ENCODE measurements at regions not wholly inside any gene's neighbourhood (a gene's known extent, or its start where the extent isn't known, plus 50 kb on each side); places are given as distances from the start of the nearest gene placed in this dataset.

GRCh38 chr5:51944500-51945125 lies 561.4 kb downstream of the ISL1 start:
- H3K9me3 ChIP-seq (ENCODE audit: control insufficient read depth, low read length), result peaks cover 12% of the 10 kb centered on the region
- no peak for DNase-seq (ENCODE audit: low read depth)
- no peak overlapping the region for H3K9ac ChIP-seq (ENCODE audit: low read length)
- H3K4me3 ChIP-seq (ENCODE audit: low read length), result no peak overlapping the region
- no peaks in the 10 kb centered on the region for H3K4me1 ChIP-seq (ENCODE audit: control insufficient read depth, insufficient read depth, low read length)
- H3K36me3 ChIP-seq (ENCODE audit: control insufficient read depth, insufficient read depth, low read length, severe bottlenecking), result no peaks in the 10 kb centered on the region
- H3K27me3 ChIP-seq (replicated peaks; ENCODE audit: control insufficient read depth, insufficient read depth, low read length), result no peaks in the 10 kb centered on the region

GRCh38 chr5:51958473-51958872 lies 575.2 kb downstream of the ISL1 start:
- Histone ChIP-seq H3K36me3 (ENCODE audit: control insufficient read depth, insufficient read depth, low read length, severe bottlenecking) (no peaks in the 10 kb centered on the region), H3K27me3 (replicated peaks; ENCODE audit: control insufficient read depth, insufficient read depth, low read length) (no peaks in the 10 kb centered on the region), H3K9ac (ENCODE audit: low read length) (no peak overlapping the region), H3K9me3 (ENCODE audit: control insufficient read depth, low read length) (no peaks in the 10 kb centered on the region), H3K4me1 (ENCODE audit: control insufficient read depth, insufficient read depth, low read length) (peaks cover 4% of the 10 kb centered on the region), H3K4me3 (ENCODE audit: low read length) (no peak overlapping the region)
- DNase-seq (ENCODE audit: low read depth), result no peak

GRCh38 chr5:51960617-51961121 lies 577.4 kb downstream of the ISL1 start:
- no peak for DNase-seq (ENCODE audit: low read depth)
- Histone ChIP-seq H3K9me3 (ENCODE audit: control insufficient read depth, low read length) (no peaks in the 10 kb centered on the region), H3K36me3 (ENCODE audit: control insufficient read depth, insufficient read depth, low read length, severe bottlenecking) (no peaks in the 10 kb centered on the region), H3K4me3 (ENCODE audit: low read length) (no peak overlapping the region), H3K27me3 (replicated peaks; ENCODE audit: control insufficient read depth, insufficient read depth, low read length) (no peaks in the 10 kb centered on the region), H3K4me1 (ENCODE audit: control insufficient read depth, insufficient read depth, low read length) (peaks cover 4% of the 10 kb centered on the region), H3K9ac (ENCODE audit: low read length) (no peak overlapping the region)

GRCh38 chr5:51961154-51961562 lies 577.9 kb downstream of the ISL1 start:
- Histone ChIP-seq H3K36me3 (ENCODE audit: control insufficient read depth, insufficient read depth, low read length, severe bottlenecking) (no peaks in the 10 kb centered on the region), H3K4me1 (ENCODE audit: control insufficient read depth, insufficient read depth, low read length) (peaks cover 4% of the 10 kb centered on the region), H3K9me3 (ENCODE audit: control insufficient read depth, low read length) (no peaks in the 10 kb centered on the region), H3K9ac (ENCODE audit: low read length) (no peak overlapping the region), H3K4me3 (ENCODE audit: low read length) (no peak overlapping the region), H3K27me3 (replicated peaks; ENCODE audit: control insufficient read depth, insufficient read depth, low read length) (no peaks in the 10 kb centered on the region)
- DNase-seq (ENCODE audit: low read depth), result no peak

GRCh38 chr5:51968756-51969155 lies 585.5 kb downstream of the ISL1 start:
- no peak overlapping the region for H3K4me3 ChIP-seq (ENCODE audit: low read length)
- H3K9ac ChIP-seq (ENCODE audit: low read length), result no peak overlapping the region
- no peaks in the 10 kb centered on the region for H3K4me1 ChIP-seq (ENCODE audit: control insufficient read depth, insufficient read depth, low read length)
- peaks cover 4% of the 10 kb centered on the region for H3K27me3 ChIP-seq (replicated peaks; ENCODE audit: control insufficient read depth, insufficient read depth, low read length)
- no peaks in the 10 kb centered on the region for H3K9me3 ChIP-seq (ENCODE audit: control insufficient read depth, low read length)
- no peak for DNase-seq (ENCODE audit: low read depth)
- no peaks in the 10 kb centered on the region for H3K36me3 ChIP-seq (ENCODE audit: control insufficient read depth, insufficient read depth, low read length, severe bottlenecking)

GRCh38 chr5:51974834-51975233 lies 591.6 kb downstream of the ISL1 start:
- Histone ChIP-seq H3K9ac (ENCODE audit: low read length) (no peak overlapping the region), H3K4me3 (ENCODE audit: low read length) (no peak overlapping the region), H3K4me1 (ENCODE audit: control insufficient read depth, insufficient read depth, low read length) (no peaks in the 10 kb centered on the region), H3K36me3 (ENCODE audit: control insufficient read depth, insufficient read depth, low read length, severe bottlenecking) (no peaks in the 10 kb centered on the region), H3K9me3 (ENCODE audit: control insufficient read depth, low read length) (no peaks in the 10 kb centered on the region), H3K27me3 (replicated peaks; ENCODE audit: control insufficient read depth, insufficient read depth, low read length) (peaks cover 4% of the 10 kb centered on the region)
- no peak for DNase-seq (ENCODE audit: low read depth)

- no peaks in the 10 kb centered on the region for H3K9me3 ChIP-seq (ENCODE audit: control insufficient read depth, low read length)
- peaks cover 4% of the 10 kb centered on the region for H3K27me3 ChIP-seq (replicated peaks; ENCODE audit: control insufficient read depth, insufficient read depth, low read length)
- no peak overlapping the region for H3K4me3 ChIP-seq (ENCODE audit: low read length)
- no peak overlapping the region for H3K9ac ChIP-seq (ENCODE audit: low read length)
- H3K4me1 ChIP-seq (ENCODE audit: control insufficient read depth, insufficient read depth, low read length), result no peaks in the 10 kb centered on the region
- H3K36me3 ChIP-seq (ENCODE audit: control insufficient read depth, insufficient read depth, low read length, severe bottlenecking), result no peaks in the 10 kb centered on the region
- no peak for DNase-seq (ENCODE audit: low read depth)
Measured at GRCh38 chr5:51977014-51977413, 593.8 kb downstream of the ISL1 start.

GRCh38 chr5:51983161-51983560 lies 599.9 kb downstream of the ISL1 start:
- Histone ChIP-seq H3K9ac (ENCODE audit: low read length) (no peak overlapping the region), H3K27me3 (replicated peaks; ENCODE audit: control insufficient read depth, insufficient read depth, low read length) (no peaks in the 10 kb centered on the region), H3K4me1 (ENCODE audit: control insufficient read depth, insufficient read depth, low read length) (no peaks in the 10 kb centered on the region), H3K36me3 (ENCODE audit: control insufficient read depth, insufficient read depth, low read length, severe bottlenecking) (no peaks in the 10 kb centered on the region), H3K4me3 (ENCODE audit: low read length) (no peak overlapping the region), H3K9me3 (ENCODE audit: control insufficient read depth, low read length) (no peaks in the 10 kb centered on the region)
- no peak for DNase-seq (ENCODE audit: low read depth)

GRCh38 chr5:51986733-51987132 lies 603.5 kb downstream of the ISL1 start:
- no peak for DNase-seq (ENCODE audit: low read depth)
- no peak overlapping the region for H3K9ac ChIP-seq (ENCODE audit: low read length)
- H3K27me3 ChIP-seq (replicated peaks; ENCODE audit: control insufficient read depth, insufficient read depth, low read length), result no peaks in the 10 kb centered on the region
- no peaks in the 10 kb centered on the region for H3K9me3 ChIP-seq (ENCODE audit: control insufficient read depth, low read length)
- no peak overlapping the region for H3K4me3 ChIP-seq (ENCODE audit: low read length)
- H3K4me1 ChIP-seq (ENCODE audit: control insufficient read depth, insufficient read depth, low read length), result no peaks in the 10 kb centered on the region
- H3K36me3 ChIP-seq (ENCODE audit: control insufficient read depth, insufficient read depth, low read length, severe bottlenecking), result no peaks in the 10 kb centered on the region

GRCh38 chr5:51987239-51987638 lies 604.0 kb downstream of the ISL1 start:
- no peak overlapping the region for H3K9ac ChIP-seq (ENCODE audit: low read length)
- no peaks in the 10 kb centered on the region for H3K4me1 ChIP-seq (ENCODE audit: control insufficient read depth, insufficient read depth, low read length)
- no peaks in the 10 kb centered on the region for H3K36me3 ChIP-seq (ENCODE audit: control insufficient read depth, insufficient read depth, low read length, severe bottlenecking)
- no peaks in the 10 kb centered on the region for H3K27me3 ChIP-seq (replicated peaks; ENCODE audit: control insufficient read depth, insufficient read depth, low read length)
- no peaks in the 10 kb centered on the region for H3K9me3 ChIP-seq (ENCODE audit: control insufficient read depth, low read length)
- H3K4me3 ChIP-seq (ENCODE audit: low read length), result no peak overlapping the region
- DNase-seq (ENCODE audit: low read depth), result no peak

GRCh38 chr5:51987669-51988209 lies 604.5 kb downstream of the ISL1 start:
- DNase-seq (ENCODE audit: low read depth), result no peak
- H3K36me3 ChIP-seq (ENCODE audit: control insufficient read depth, insufficient read depth, low read length, severe bottlenecking), result no peaks in the 10 kb centered on the region
- no peaks in the 10 kb centered on the region for H3K27me3 ChIP-seq (replicated peaks; ENCODE audit: control insufficient read depth, insufficient read depth, low read length)
- H3K9ac ChIP-seq (ENCODE audit: low read length), result no peak overlapping the region
- H3K4me3 ChIP-seq (ENCODE audit: low read length), result no peak overlapping the region
- no peaks in the 10 kb centered on the region for H3K9me3 ChIP-seq (ENCODE audit: control insufficient read depth, low read length)
- no peaks in the 10 kb centered on the region for H3K4me1 ChIP-seq (ENCODE audit: control insufficient read depth, insufficient read depth, low read length)

GRCh38 chr5:51988634-51989033 lies 605.4 kb downstream of the ISL1 start:
- Histone ChIP-seq H3K9me3 (ENCODE audit: control insufficient read depth, low read length) (no peaks in the 10 kb centered on the region), H3K27me3 (replicated peaks; ENCODE audit: control insufficient read depth, insufficient read depth, low read length) (no peaks in the 10 kb centered on the region)
- DNase-seq (ENCODE audit: low read depth), result no peak

More at GRCh38 chr5:51988634-51989033, 605.4 kb downstream of the ISL1 start:
- no peaks in the 10 kb centered on the region for H3K36me3 ChIP-seq (ENCODE audit: control insufficient read depth, insufficient read depth, low read length, severe bottlenecking)
- H3K9ac ChIP-seq (ENCODE audit: low read length), result no peak overlapping the region
- no peaks in the 10 kb centered on the region for H3K4me1 ChIP-seq (ENCODE audit: control insufficient read depth, insufficient read depth, low read length)
- H3K4me3 ChIP-seq (ENCODE audit: low read length), result no peak overlapping the region

Data from adipocyte (in vitro differentiated cells).